NCI-H187 treated with DMSO at 0.1 percent for 48 hours (cell line): ENCODE measurements at regions not wholly inside any gene's neighbourhood (a gene's known extent, or its start where the extent isn't known, plus 50 kb on each side); places are given as distances from the start of the nearest gene placed in this dataset.
"Not testable (repeated sequence)": the region's sequence is repeated elsewhere in the genome, so short reads cannot be mapped to it uniquely, and the experiment has no call there.

Experiments used
- DNase-seq: peaks from one replicate; lab custom pipeline; 2025; lab: John Stamatoyannopoulos, UW

GRCh38 chr11:96447208-96448110 is 57.6 kb downstream of the JRKL start:
- DNase-seq, result no peak

DNA sequence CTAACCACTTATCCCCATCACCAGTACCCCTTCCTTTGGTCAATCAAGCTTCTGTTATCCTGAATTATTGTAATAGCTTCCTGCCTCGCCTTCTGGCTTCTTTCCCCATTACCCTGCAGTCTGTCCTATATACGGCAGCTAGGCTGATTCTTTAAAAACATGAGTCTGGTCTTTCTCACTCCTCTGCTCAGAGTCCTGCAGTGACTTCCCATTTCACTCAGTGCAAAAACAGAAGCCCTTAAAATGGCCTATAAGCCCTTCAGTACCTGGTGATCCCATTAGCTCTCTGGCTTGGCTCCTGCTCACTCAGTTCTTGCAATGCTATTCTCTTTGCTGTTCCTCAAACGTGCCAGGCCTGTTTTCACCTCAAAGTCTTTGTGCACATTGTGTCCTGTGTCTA is 58.4 kb downstream of the JRKL start:
- DNase-seq, result no peak

- DNase-seq, result no peak
These were observed 66.3 kb downstream of the JRKL start for GRCh38 chr11:96456111-96456510.

DNA sequence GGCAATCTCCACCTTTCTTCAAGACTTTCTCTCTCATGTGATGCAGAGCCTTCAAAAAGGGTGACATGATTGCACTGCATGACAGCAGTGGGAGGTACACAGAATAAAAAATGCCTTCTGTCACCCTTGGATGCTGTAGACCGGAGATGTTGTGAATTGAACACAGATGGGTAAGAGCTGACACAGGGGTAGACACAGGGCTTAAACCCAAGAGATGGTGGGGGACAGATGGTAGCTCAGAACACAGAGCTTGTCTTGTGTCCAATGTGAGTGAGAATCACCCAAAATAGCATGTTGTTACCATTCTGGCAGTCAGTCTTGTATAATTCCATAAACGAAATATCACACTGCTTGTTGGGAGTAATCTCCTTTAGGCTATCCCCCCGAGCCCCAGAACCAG is 69.9 kb downstream of the JRKL start:
- no peak for DNase-seq

DNA sequence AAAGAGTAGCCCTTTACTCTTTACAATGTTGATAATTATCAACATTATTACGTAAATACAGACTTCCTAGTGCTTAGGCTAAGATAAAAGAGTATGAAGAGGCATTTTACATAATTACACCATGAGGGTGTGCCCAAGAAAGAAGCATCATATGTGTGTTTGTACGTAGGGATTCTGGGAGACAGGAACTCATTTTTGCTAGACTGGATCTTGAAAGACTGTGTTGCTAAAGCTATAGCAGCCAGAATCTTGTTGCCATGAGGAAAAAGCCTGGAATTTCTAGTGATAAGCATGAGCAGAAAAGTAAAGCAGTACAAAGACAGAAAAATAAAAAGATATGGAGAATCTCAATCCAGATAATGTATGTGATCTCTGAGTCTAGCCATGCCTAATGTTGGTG is 72.1 kb downstream of the JRKL start:
- DNase-seq, result no peak

DNA sequence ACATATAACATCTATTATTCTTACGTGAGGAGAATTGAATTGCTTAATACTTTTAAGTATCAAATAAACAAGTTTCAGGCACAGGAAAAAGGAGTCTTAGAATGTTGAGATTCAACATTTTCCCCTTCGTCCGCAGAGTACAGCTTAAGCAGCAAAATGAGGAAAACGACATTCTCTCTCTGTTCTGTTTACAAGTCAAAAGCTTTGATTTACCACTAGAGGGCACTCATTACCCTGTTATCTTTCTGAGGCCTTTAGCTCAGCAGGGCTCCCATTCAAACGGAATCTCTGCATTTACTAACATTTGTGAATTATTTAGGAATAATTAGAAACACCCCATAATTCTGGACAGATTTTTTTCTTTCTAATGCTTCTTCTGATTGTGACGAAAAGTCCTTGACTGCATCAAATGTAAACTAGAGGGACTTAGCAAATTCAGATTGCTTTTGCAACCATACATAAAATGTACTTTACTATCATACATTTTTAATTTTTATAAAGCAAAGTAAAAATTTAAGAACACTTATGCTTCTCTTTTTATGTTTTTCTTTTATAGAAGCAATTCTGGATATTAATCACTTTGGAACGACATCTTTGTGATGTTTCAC is 75.0 kb downstream of the JRKL start:
- DNase-seq, result peak; percentile 79

GRCh38 chr11:96465512-96465911 is 75.7 kb downstream of the JRKL start:
- no peak for DNase-seq

DNA sequence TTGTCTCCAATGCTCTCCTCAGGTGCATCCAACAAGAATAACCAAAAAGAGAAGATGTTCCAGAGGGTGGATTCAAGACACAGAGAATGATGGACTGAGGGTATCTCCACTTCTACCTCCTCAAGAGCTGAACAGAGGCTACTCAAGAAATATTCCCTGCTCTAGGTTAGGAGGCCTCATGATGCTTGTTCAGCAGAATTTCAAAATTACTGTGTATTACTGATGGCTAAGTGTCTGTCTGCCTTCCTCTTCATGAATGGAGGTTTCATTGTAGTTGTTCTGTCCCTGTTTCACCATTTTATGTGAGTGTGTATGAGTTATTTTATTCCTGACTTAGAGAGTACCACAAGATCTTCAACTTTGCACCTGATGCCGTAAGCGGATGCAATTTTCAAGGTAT is 76.8 kb downstream of the JRKL start:
- DNase-seq, result no peak

DNA sequence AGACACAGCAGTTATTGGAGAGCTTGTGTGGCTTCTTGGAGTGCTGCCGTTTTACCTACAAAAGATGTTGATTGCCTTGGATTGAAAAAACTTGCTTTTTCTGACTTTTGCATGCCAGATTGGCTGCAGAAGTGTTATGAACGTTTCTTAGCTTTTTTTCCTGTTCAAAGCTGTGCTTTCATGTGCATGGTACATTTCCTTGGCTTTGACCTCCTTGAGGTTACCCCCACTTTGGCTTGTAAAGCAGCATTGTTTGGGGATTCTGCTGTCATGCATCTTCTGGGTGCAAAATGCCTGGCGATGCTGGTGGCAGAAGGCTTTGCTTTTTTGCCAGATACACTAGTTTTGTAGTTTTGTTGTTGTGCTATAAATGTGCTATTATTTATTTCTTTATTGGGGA is 80.0 kb downstream of the JRKL start:
- DNase-seq, result no peak

GRCh38 chr11:96470521-96470920 is 80.7 kb downstream of the JRKL start:
- DNase-seq, result no peak

DNA sequence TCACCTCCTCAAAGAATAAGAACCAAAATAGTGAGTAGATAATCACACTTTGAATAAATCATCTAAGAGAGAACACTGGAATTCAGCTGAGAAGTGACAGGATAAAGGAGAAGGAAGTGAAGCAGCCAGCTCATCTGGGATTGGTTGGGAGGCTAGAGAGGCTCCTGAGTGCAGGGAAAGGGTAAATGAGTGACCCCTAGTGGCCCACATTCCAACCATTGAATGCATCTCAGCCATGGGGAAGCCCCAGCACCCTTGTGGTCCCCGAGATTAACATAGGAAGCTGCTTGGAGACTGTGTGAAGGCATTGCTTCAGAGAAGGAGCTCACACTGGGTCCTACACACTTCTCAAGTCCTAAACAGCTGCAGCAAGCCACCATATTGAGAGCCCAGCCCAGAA is 82.3 kb downstream of the JRKL start:
- DNase-seq, result no peak

GRCh38 chr11:96474263-96474662 is 84.5 kb downstream of the JRKL start:
- DNase-seq, result no peak

DNA sequence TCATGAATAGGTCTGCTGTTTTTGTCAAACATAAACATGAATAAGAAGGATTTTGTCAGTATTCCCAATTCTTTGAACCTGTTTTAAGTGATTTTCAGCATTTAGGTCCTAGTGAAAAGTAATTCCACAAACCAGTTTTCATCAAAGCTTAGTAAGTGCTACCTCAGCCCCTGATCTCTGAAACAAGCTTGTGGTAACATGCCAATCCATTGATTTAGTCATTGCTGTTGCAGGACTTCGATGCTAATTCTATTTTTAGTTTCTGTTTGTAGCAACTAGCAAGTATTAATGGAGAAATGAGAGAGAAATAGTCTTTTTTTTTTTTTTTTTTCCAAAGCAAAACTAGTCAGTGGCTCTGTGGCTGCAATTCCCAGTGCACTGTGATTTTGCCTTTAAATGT is 91.4 kb downstream of the JRKL start:
- DNase-seq, result no peak

- no peak for DNase-seq
These were observed 92.0 kb downstream of the JRKL start for GRCh38 chr11:96481771-96482170.

DNA sequence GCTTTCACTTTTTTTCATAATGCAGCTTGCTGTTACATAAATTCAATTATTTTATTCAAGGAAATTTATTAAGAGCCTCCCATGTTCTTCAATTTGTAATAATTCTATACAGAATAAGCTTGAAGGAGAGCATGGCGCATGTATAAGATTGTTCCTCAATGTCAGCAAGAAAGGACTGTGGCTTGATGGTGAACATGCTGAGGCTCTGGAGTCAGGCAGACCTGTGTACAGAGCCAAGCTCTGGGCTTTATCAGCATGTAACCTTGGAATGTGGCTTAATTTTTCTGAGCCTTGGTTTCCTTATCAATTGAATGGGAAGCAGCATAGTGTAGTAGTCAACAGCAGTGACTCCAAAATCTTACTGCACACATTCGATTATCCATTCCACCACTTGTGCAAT is 92.4 kb downstream of the JRKL start:
- no peak for DNase-seq

DNA sequence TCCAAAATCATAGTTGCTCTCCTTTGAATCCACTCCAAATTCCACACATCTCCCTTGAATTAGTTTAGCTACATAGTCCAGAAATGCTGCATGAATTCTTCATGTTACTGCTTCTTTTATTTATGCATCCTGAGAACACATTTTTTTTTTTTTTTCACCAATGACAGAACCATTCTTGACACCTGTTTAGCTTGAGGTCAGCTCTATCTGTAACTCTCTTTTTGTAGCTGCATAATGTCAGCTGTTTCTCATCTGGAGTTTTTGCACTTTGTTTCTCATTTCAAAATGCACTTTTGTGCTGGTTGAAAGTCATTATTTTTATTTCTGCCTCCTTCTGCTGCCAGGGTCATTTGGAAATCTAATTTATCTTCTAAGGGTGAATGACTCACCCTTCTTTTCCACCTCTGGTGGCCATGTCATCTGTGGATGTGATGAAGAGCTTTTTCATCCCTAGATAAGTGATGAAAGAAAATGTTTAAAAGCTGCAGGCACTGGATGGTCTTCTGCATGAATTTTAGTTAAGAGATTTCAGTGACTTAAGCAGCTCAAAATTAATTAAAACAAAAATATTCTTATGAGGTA is 93.7 kb downstream of the JRKL start:
- no peak for DNase-seq

DNA sequence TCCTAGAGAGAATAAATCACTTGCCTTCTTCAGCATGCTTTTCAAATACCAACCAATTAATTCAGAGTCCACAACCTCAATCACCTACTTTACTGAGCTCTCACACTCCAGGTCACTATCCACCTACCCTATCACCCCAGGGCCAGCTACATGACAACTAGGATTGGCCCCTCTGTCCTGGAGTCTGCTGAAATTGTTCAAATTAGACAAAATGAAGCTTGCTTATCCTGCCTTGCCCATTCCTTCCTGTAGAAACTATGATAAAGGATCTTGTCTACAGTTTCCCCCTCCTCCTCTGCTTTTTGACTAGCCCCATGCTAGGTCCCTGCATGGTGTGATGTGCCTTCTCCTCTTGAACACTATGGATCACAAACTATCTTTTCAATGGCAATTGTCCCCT is 94.5 kb downstream of the JRKL start:
- no peak for DNase-seq

DNA sequence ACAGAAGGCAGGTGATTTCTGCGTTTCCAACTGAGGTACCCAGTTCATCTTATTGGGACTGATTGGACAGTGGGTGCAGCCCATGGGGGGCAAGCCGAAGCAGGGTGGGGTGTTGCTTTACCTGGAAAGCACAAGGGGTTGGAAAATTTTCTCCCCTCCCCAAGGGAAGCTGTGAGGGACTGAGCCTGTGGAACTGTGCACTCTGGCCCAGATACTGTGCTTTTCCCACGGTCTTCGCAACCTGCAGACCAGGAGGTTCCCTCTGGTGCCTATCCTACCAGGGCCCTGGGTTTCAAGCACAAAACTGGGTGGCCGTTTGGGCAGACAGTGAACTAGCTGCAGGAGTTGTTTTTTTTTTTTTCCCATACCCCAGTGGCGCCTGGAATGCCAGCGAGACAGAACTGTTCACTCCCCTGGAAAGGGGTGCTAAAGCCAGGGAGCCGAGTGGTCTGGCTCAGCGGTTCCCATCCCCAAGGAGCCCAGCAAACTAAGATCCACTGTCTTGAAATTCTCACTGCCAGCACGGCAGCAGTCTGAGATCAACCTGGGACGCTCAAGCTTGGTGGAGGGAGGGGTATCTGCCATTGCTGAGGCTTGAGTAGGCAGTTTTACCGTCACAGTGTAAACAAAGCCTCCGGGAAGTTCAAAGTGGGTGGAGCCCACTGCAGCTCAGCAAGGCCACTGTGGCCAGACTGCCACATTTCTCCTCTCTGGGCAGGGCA is 97.2 kb downstream of the JRKL start:
- no peak for DNase-seq

- not testable (repeated sequence) for DNase-seq
These were observed 99.1 kb downstream of the JRKL start for GRCh38 chr11:96488911-96489310.

DNA sequence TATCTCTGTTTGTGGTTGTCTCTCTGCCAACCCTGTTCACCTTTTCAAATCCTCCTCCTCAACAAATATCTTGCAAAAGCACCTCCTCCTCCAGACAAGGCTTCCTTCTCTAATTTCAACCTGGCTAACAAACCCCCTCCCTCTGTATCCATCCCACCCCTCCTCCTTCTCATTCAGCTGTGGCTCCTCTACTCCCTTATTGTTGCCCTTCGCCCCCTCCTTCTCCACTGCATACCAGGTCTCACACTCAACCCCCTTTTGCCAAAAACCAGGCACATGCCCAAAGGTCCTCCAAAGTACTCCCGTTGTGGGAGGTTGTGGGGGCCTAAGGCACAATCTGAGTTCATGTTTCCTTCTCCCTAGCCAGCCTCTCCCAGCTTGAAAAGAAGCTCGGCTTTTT is 110.6 kb downstream of the JRKL start:
- no peak for DNase-seq

- DNase-seq, result no peak
These were observed 116.2 kb downstream of the JRKL start for GRCh38 chr11:96506041-96506440.

DNA sequence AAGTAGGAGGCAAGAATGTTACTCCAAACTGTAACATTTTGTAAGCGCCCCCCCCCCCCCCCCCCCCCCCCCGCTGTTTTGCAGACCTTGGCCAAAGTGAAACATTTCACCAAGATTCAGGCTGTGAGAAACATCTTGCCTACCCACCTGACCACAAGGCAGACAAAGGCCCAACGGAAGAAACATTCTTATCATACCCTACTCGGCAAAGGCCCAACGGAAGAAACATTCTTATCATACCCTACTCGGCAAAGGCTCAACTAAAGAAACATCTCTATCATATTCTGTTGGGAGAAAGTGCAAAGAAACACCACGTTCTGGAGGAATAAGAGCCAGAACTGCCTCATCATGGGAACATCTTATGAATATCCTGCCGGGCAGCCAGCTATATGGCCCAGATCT is 117.1 kb downstream of the JRKL start:
- DNase-seq, result no peak

GRCh38 chr11:96508861-96509260 is 119.0 kb downstream of the JRKL start:
- no peak for DNase-seq
